Osteoblast (primary cell): ENCODE measurements at regions not wholly inside any gene's neighbourhood (a gene's known extent, or its start where the extent isn't known, plus 50 kb on each side); places are given as distances from the start of the nearest gene placed in this dataset.

ENCODE experiments used
- DNase-seq: peaks from one replicate; pipeline ENCODE4 v3.0.0; 2011; ENCODE audit warnings: low spot score, mixed read lengths; ENCODE audit not compliant: insufficient read length; ENCODE audit errors: missing footprints
- H2AFZ ChIP-seq: 2 replicates; pipeline ENCODE4 v1.6.0; 2011; ENCODE audit warnings: mild to moderate bottlenecking, low read length
- H3K27ac ChIP-seq: 2 replicates; pipeline ENCODE4 v1.5.1; 2011; ENCODE audit warnings: mild to moderate bottlenecking, low read depth, low read length, moderate library complexity
- H3K27me3 ChIP-seq: 2 replicates; pipeline ENCODE4 v1.6.0; 2012; ENCODE audit warnings: mild to moderate bottlenecking, control low read depth, inconsistent platforms, low read length, moderate library complexity; ENCODE audit not compliant: insufficient read depth
- H3K36me3 ChIP-seq: 2 replicates; pipeline ENCODE4 v1.5.1; 2011; ENCODE audit warnings: mild to moderate bottlenecking, low read length, control low read depth, moderate library complexity; ENCODE audit not compliant: insufficient read depth
- H3K4me1 ChIP-seq: 2 replicates; pipeline ENCODE4 v1.5.1; 2011; ENCODE audit warnings: mild to moderate bottlenecking, low read length, control low read depth, moderate library complexity; ENCODE audit not compliant: insufficient read depth
- H3K4me2 ChIP-seq: 2 replicates; pipeline ENCODE4 v1.6.0; 2011; ENCODE audit warnings: mild to moderate bottlenecking, low read length; ENCODE audit not compliant: insufficient read depth
- H3K4me3 ChIP-seq: fragments of 200-600 bp; sonication (generic); 3 replicates; pipeline ENCODE4 v1.5.1; 2012; ENCODE audit warnings: mild to moderate bottlenecking, low read length, inconsistent platforms; ENCODE audit not compliant: insufficient read depth
- H3K79me2 ChIP-seq: 2 replicates; pipeline ENCODE4 v1.6.0; 2012; ENCODE audit warnings: mild to moderate bottlenecking, low read length, control low read depth, inconsistent platforms; ENCODE audit not compliant: insufficient read depth
- H3K9me3 ChIP-seq: 2 replicates; pipeline ENCODE4 v1.5.1; 2011; ENCODE audit warnings: low read depth, low read length, control low read depth
- H4K20me1 ChIP-seq: 2 replicates; pipeline ENCODE4 v1.6.0; 2012; ENCODE audit warnings: mild to moderate bottlenecking, low read length, control low read depth; ENCODE audit not compliant: insufficient read depth
- TF ChIP-seq, protein P1 (sequence below): IDR thresholded peaks from 2 replicates; pipeline ENCODE4 v1.5.1; 2011; ENCODE audit warnings: mild to moderate bottlenecking, low read depth, low read length, moderate library complexity; ENCODE audit errors: extremely low read depth

DNA sequence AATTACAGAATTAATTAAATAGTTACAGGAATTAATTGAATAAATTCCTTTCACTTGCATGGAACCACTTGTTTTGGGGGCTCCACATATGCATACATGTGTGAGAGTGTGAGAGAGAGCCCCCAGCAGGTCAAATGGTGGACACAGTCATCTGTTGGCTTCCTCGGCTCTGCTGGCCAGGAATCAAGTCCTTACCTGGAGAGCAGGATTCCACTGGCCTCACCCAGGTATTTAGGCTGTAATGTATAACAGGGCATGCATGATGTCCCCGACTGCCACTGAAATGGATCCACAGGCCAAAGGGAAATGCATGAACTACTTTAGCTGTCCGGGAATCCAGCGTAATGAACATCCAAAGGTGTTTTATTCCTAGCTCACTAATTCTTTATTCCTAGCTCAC lies 139.7 kb upstream of the SMAD3 start:
- no peak overlapping the region for H3K4me2 ChIP-seq
- H3K9me3 ChIP-seq: peaks cover 6% of the 10 kb centered on the region
- H3K36me3 ChIP-seq: no peaks in the 10 kb centered on the region
- no peak for DNase-seq
- H3K27me3 ChIP-seq: no peaks in the 10 kb centered on the region
- no peak overlapping the region for H3K4me3 ChIP-seq
- no peaks in the 10 kb centered on the region for H3K79me2 ChIP-seq
- H3K27ac ChIP-seq: no peak overlapping the region
- peaks cover 12% of the 10 kb centered on the region for H3K4me1 ChIP-seq
- no peak overlapping the region for H2AFZ ChIP-seq
- TF ChIP-seq, protein P1, sequence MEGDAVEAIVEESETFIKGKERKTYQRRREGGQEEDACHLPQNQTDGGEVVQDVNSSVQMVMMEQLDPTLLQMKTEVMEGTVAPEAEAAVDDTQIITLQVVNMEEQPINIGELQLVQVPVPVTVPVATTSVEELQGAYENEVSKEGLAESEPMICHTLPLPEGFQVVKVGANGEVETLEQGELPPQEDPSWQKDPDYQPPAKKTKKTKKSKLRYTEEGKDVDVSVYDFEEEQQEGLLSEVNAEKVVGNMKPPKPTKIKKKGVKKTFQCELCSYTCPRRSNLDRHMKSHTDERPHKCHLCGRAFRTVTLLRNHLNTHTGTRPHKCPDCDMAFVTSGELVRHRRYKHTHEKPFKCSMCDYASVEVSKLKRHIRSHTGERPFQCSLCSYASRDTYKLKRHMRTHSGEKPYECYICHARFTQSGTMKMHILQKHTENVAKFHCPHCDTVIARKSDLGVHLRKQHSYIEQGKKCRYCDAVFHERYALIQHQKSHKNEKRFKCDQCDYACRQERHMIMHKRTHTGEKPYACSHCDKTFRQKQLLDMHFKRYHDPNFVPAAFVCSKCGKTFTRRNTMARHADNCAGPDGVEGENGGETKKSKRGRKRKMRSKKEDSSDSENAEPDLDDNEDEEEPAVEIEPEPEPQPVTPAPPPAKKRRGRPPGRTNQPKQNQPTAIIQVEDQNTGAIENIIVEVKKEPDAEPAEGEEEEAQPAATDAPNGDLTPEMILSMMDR: no peak
- H4K20me1 ChIP-seq: no peaks in the 10 kb centered on the region

DNA sequence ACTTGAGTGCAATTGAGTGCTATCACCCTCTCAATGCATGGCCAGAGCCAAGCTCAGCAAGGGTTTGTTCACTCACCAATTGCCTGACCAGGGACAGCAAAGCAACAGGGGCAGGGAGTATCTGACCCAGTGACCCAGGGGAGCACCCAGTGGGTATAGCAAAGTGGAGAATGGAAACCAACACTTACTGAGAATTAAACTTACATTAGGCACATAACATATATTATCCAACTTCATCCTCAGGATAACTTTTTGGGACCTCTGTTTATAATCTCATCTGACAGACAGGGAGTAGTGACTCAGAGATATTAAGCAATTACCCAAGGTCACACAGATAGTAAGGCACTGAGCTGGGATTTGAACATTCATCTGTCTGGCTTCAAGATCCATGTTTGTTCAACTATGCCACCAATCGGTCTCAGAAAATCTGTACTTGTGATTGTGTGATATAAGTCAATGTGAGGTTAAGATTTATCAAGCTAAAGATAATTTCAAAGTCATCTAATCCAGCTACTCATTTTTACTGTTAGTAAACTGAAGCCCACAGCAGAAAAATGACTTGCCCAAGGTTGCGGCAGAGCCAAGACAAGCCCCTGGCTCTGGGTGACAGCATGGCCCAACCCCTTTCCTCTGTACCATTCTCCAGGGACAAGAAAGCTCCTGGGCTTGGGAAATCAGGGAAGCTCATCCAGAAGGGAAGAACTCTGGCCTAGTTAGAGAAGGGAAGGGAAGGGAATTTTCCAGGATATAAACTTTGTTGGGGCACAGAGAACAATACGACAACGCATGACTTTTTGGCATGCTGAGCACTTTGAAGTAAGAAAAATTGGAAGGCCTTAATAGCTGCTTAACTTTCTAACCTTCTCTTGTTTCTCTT lies 138.0 kb upstream of the SMAD3 start:
- Histone ChIP-seq H4K20me1 (no peaks in the 10 kb centered on the region), H3K4me3 (no peak overlapping the region), H3K27me3 (no peaks in the 10 kb centered on the region), H3K79me2 (no peaks in the 10 kb centered on the region), H3K9me3 (peaks cover 5% of the 10 kb centered on the region), H3K27ac (no peak overlapping the region), H3K4me2 (no peak overlapping the region), H3K36me3 (no peaks in the 10 kb centered on the region), H2AFZ (no peak overlapping the region), H3K4me1 (peaks cover 27% of the 10 kb centered on the region)
- TF ChIP-seq, protein P1: no peak
- DNase-seq: no peak

DNA sequence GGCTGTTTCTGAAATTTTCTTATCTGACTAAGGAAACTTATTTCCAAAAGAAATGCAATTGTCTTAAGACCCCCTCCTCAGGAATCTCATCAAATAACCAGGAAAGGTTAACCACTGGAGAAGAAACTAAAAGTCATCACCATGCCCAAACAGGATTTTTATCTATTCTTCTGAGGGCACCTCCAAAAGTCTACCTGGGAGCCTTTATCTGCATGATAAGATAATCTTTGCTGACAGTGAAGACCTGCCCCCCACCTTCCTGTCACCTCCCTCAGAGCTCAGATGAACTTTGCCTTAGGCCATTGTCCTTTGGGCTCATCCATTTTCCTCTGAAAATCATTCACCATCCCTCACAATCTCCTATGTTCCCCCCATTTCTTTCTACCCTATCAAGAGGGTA lies 137.3 kb upstream of the SMAD3 start:
- Histone ChIP-seq H3K79me2 (no peaks in the 10 kb centered on the region), H3K27ac (no peak overlapping the region), H3K4me2 (no peak overlapping the region), H3K4me1 (peaks cover 29% of the 10 kb centered on the region), H3K36me3 (no peaks in the 10 kb centered on the region), H3K9me3 (no peaks in the 10 kb centered on the region), H3K27me3 (no peaks in the 10 kb centered on the region), H2AFZ (no peak overlapping the region), H4K20me1 (no peaks in the 10 kb centered on the region), H3K4me3 (no peak overlapping the region)
- no peak for DNase-seq
- TF ChIP-seq, protein P1: no peak

DNA sequence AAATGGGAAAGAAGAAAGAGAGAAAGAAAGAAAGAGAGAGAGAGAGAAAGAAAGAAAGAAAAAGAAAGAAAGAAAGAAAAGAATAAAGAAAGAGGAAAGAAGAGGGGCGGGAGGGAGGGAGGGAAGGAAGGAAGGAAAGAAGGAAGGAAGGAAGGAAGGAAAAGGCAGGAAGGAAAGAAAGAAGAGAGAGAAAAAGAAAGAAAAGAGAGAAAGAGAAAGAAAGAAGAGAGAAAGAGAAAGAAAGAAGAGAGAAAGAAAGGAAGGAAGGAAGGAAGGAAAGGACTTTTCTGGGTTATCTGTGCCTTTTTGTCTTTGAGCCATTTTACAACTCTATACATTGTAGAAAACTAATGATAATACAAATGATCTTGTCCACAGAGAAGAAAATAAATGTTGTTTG lies 136.6 kb upstream of the SMAD3 start:
- Histone ChIP-seq H3K27me3 (no peaks in the 10 kb centered on the region), H3K4me1 (peaks cover 29% of the 10 kb centered on the region), H4K20me1 (no peaks in the 10 kb centered on the region), H3K4me2 (no peak overlapping the region), H3K9me3 (peaks cover 3% of the 10 kb centered on the region), H3K79me2 (no peaks in the 10 kb centered on the region), H3K36me3 (no peaks in the 10 kb centered on the region), H3K27ac (no peak overlapping the region), H2AFZ (no peak overlapping the region), H3K4me3 (no peak overlapping the region)
- TF ChIP-seq, protein P1: no peak
- DNase-seq: no peak
